Lung (tissue), 11 donors: ENCODE measurements at regions not wholly inside any gene's neighbourhood (a gene's known extent, or its start where the extent isn't known, plus 50 kb on each side); places are given as distances from the start of the nearest gene placed in this dataset.
"Not testable (repeated sequence)": the region's sequence is repeated elsewhere in the genome, so short reads cannot be mapped to it uniquely, and the experiment has no call there.

ENCODE experiments used
- ATAC-seq: fragments of 200-7000 bp; cut with Tn5 transposase; one replicate; pipeline ENCODE4 v1.9.1; 2020; ENCODE audit warnings: moderate number of reproducible peaks; ENCODE audit not compliant: insufficient read depth, low FRiP score
- DNase-seq, 3 donors: peaks; one replicate each; pipeline ENCODE4 v3.0.0-alpha.2; 2013 to 2017
- H3K27ac ChIP-seq, 2 donors: one replicate each; pipeline ENCODE4 v1.5.1; 2013; ENCODE audit warnings: mild to moderate bottlenecking in 2 of 2, moderate library complexity in 2 of 2, control low read depth in 1 of 2, inconsistent platforms in 1 of 2, low read depth in 1 of 2, low read length in 1 of 2
- H3K27me3 ChIP-seq, 3 donors: one replicate each; pipeline ENCODE4 v1.5.1; 2013; ENCODE audit warnings: low read length in 2 of 3; ENCODE audit not compliant: control insufficient read depth in 3 of 3, insufficient read depth in 3 of 3
- H3K36me3 ChIP-seq, 4 donors: one replicate each; pipeline ENCODE4 v1.5.1; 2013; ENCODE audit warnings: low read length in 4 of 4, mild to moderate bottlenecking in 1 of 4, moderate library complexity in 1 of 4; ENCODE audit not compliant: control insufficient read depth in 4 of 4, insufficient read depth in 4 of 4
- H3K4me1 ChIP-seq, 5 donors: one replicate each; pipeline ENCODE4 v1.5.1; 2013; ENCODE audit warnings: low read length in 5 of 5, mild to moderate bottlenecking in 2 of 5, moderate library complexity in 1 of 5; ENCODE audit not compliant: control insufficient read depth in 5 of 5, insufficient read depth in 5 of 5
- H3K4me3 ChIP-seq: one replicate; pipeline ENCODE4 v1.5.1; 2013; ENCODE audit warnings: mild to moderate bottlenecking, control low read depth, moderate library complexity
- H3K9ac ChIP-seq, 2 donors: one replicate each; pipeline ENCODE4 v1.5.1; 2013; ENCODE audit warnings: low read length in 2 of 2, control low read depth in 1 of 2; ENCODE audit not compliant: insufficient read depth in 1 of 2
- H3K9me3 ChIP-seq, 4 donors: one replicate each; pipeline ENCODE4 v1.5.1; 2013; ENCODE audit warnings: low read length in 3 of 4, mild to moderate bottlenecking in 1 of 4, moderate library complexity in 1 of 4; ENCODE audit not compliant: control insufficient read depth in 4 of 4, insufficient read depth in 3 of 4
- CTCF ChIP-seq: IDR thresholded peaks from 2 replicates; pipeline ENCODE4 v1.5.1; 2012; ENCODE audit warnings: mild to moderate bottlenecking; ENCODE audit errors: control extremely low read depth, extremely low read depth
- WGBS, 2 donors: extraction: QIAGEN DNeasy Blood & Tissue Kit; methylation state at CpG; one replicate each; pipeline ENCODE4 v1.1.7; 2013; 5-methylcytosine and 5-hydroxymethylcytosine counted together
- donor health status: control.
- donor health status: control.
- donor health status: Bipolar disorder and iron deficiency.
- donor health status: healthy.
- donor health status: DM: yes; HTN: yes; CAD: no.

GRCh38 chrY:16446152-16446551 is 1433.9 kb downstream of the CDY2B start:
- TF ChIP-seq CTCF = no peak
- Histone ChIP-seq H3K4me1 (no peaks in the 10 kb centered on the region), H3K9ac (no peak overlapping the region), H3K36me3 (no peaks in the 10 kb centered on the region), H3K9me3 (no peaks in the 10 kb centered on the region), H3K27ac (no peak overlapping the region), H3K27me3 (no peaks in the 10 kb centered on the region), H3K4me3 (no peak overlapping the region)
- ATAC-seq (no peak), DNase-seq (no peak)
- WGBS, 2 donors = 79% methylated on average over 2 of the region's 2 CpGs; no CpG with 5 or more reads in 1 of the 2 donors

DNA sequence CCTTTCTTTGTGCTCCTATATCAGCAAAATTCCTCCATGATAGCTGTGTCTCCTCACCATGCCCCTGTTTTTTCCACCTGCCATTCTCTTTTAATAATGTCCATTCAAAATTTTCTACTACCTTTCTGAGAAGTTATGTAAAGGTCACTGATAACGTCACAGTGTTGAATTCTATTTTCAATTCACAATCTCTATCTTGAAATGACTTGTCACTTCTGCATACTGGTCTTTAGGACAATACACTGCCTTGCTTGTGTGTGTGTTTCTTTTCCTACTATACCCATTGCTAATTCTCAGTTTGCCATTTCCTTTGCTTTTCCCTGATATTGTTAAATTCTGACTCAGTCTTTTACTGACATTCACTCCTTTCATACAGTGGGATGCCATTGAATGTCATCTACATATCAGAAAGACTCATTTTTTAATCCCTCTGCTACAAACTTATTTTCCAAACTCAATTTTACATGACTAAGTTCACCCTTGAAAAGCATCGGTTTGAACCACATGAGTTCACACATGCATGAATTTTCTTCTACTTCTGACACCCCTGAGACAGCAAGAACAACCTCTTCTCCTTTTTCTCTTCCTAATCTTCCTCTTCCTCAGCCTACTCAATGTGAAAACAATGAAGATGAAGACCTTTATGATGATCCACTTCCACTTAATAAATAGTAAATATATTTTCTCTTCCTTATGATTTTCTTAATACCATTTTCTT is 1470.7 kb downstream of the CDY2B start:
- not testable (repeated sequence) for H3K36me3 ChIP-seq, H3K4me3 ChIP-seq, H3K27ac ChIP-seq, H3K27me3 ChIP-seq, H3K9me3 ChIP-seq, H3K4me1 ChIP-seq, DNase-seq, ATAC-seq, H3K9ac ChIP-seq
- no CpG with 5 or more reads among the region's 2 CpGs for WGBS, 2 donors

DNA sequence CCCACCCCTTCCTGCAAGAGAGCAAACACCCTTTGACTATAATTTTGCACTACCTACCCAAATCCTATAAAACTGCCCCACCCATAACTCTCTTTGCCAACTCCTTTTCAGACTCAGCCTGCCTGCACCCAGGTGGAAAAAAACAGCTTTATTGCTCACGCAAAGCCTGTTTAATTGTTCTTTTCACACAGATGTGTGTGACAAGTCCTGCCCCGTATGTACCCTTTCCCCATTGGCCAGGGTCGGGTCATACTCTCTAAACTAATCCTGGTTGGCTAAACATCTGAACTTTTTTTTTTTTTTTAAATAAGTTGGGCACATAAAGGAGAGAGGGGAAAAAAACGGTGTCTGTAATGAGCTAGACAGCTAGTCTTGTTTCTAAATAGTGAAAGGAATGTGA is 1500.6 kb downstream of the CDY2B start:
- not testable (repeated sequence) for DNase-seq, H3K27me3 ChIP-seq, H3K36me3 ChIP-seq, H3K4me3 ChIP-seq, H3K9ac ChIP-seq, H3K9me3 ChIP-seq, H3K27ac ChIP-seq, ATAC-seq, H3K4me1 ChIP-seq
- 72% methylated on average over 3 of the region's 4 CpGs; no CpG with 5 or more reads in 1 of the 2 donors for WGBS, 2 donors

DNA sequence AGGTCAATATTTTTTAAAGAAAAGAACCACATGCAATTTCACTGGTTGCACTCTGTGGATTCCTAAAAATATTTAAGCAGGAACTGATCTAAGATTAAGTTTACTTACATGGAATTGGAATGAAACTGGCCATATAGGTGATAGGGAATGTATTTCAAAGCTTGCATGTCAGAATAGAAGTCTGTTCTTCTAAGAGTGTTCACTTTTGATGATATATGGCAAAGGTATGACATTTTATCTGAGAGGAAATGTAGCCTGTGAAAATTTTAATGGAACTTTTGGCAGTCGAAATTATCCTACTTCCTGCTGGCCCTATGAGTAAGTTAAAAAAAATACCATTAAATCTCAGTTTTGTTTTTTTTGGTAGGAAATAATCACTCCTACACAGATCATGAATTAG is 1538.4 kb downstream of the CDY2B start:
- not testable (repeated sequence) for H3K27ac ChIP-seq, H3K9ac ChIP-seq, H3K4me1 ChIP-seq, H3K9me3 ChIP-seq, H3K36me3 ChIP-seq, H3K4me3 ChIP-seq, DNase-seq, ATAC-seq, H3K27me3 ChIP-seq
- WGBS, 2 donors = no CpG with 5 or more reads among the region's 1 CpG

DNA sequence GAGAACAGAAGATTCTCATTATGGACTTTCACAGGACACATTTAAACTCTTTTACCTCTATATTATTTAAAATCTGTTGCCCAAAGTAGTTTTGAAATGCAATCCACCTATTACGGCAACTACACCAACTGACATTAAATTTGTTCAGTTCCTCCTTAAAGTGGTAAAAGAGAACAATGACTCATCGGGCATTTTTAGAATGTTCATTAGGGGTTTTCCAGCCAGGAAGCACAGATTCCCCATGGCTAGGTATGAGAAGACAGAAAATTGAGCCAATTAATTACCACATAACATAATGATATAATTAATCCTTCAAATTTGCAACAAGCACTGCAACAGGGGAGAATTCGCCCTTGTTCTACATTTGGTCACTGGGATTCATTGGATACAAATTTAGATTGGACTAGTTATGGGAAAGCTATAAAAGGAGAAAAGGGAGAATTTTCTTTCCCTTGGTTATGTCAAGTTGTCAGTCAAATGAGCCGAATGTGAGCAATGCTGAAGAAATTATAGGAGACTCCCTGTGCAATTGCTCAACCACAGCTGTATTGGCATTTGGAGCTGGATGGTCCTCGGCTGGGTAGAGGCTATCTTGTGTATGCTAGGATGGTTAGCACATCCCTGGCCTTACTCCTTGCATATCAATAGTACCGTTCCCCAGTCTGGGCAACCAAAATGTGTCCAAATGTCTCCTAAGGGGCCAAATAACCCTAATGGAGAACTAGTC is 1549.8 kb downstream of the CDY2B start:
- not testable (repeated sequence) for DNase-seq, H3K9ac ChIP-seq, H3K27me3 ChIP-seq, ATAC-seq, H3K27ac ChIP-seq, H3K4me1 ChIP-seq, H3K4me3 ChIP-seq, H3K36me3 ChIP-seq, H3K9me3 ChIP-seq
- WGBS, 2 donors = no CpG with 5 or more reads among the region's 6 CpGs

GRCh38 chrY:16329135-16329820 is 1550.7 kb downstream of the CDY2B start:
- WGBS, 2 donors = no CpG with 5 or more reads among the region's 8 CpGs
- H3K36me3 ChIP-seq = not testable (repeated sequence)

More at GRCh38 chrY:16329135-16329820, 1550.7 kb downstream of the CDY2B start:
- ATAC-seq, H3K4me3 ChIP-seq, H3K4me1 ChIP-seq, H3K27ac ChIP-seq, DNase-seq, H3K27me3 ChIP-seq, H3K9ac ChIP-seq, H3K9me3 ChIP-seq: not testable (repeated sequence)
